ENCODE measurements at regions not wholly inside any gene's neighbourhood (a gene's known extent, or its start where the extent isn't known, plus 50 kb on each side); places are given as distances from the start of the nearest gene placed in this dataset.

- TF ChIP-seq POLR2AphosphoS5 (IDR thresholded peaks at IDR 0.05) (no peak), CTCF (IDR thresholded peaks at IDR 0.05) (no peak), EP300 (IDR thresholded peaks at IDR 0.05) (no peak), POLR2A (IDR thresholded peaks at IDR 0.05) (no peak)
- WGBS, 5 donors, result 62 to 74% (median 65%) methylated on average over 2 of the region's 2 CpGs
- Histone ChIP-seq H3K27ac (no peak overlapping the region), H3K36me3 (no peaks in the 10 kb centered on the region), H3K9me3 (no peaks in the 10 kb centered on the region), H3K27me3 (no peaks in the 10 kb centered on the region), H3K4me1 (no peaks in the 10 kb centered on the region), H3K4me3 (no peak overlapping the region)
- DNase-seq, result no peak
- intact Hi-C loops (cut with DNase I; ENCODE audit: low total_unique reads), result no loop called here
These were observed 145.0 kb upstream of the FTMT start for GRCh38 chr5:121706686-121707085.

GRCh38 chr5:121707178-121707577 is 144.5 kb upstream of the FTMT start:
- TF ChIP-seq CTCF (IDR thresholded peaks at IDR 0.05) (no peak), POLR2AphosphoS5 (IDR thresholded peaks at IDR 0.05) (no peak), EP300 (IDR thresholded peaks at IDR 0.05) (no peak), POLR2A (IDR thresholded peaks at IDR 0.05) (no peak)
- no peaks in the 10 kb centered on the region for H3K27me3 ChIP-seq
- no peaks in the 10 kb centered on the region for H3K4me1 ChIP-seq
- no peaks in the 10 kb centered on the region for H3K9me3 ChIP-seq
- DNase-seq, result no peak
- no peak overlapping the region for H3K27ac ChIP-seq
- 74 to 97% (median 92%) methylated on average over 1 of the region's 1 CpG for WGBS, 5 donors
- intact Hi-C loops (cut with DNase I; ENCODE audit: low total_unique reads), result no loop called here
- no peaks in the 10 kb centered on the region for H3K36me3 ChIP-seq
- no peak overlapping the region for H3K4me3 ChIP-seq

- no peaks in the 10 kb centered on the region for H3K9me3 ChIP-seq
- no peaks in the 10 kb centered on the region for H3K4me1 ChIP-seq
- no peak overlapping the region for H3K27ac ChIP-seq
- no peaks in the 10 kb centered on the region for H3K27me3 ChIP-seq
- no peaks in the 10 kb centered on the region for H3K36me3 ChIP-seq
- DNase-seq, result no peak
- no peak overlapping the region for H3K4me3 ChIP-seq
- TF ChIP-seq EP300 (IDR thresholded peaks at IDR 0.05) (no peak), CTCF (IDR thresholded peaks at IDR 0.05) (no peak), POLR2AphosphoS5 (IDR thresholded peaks at IDR 0.05) (no peak), POLR2A (IDR thresholded peaks at IDR 0.05) (no peak)
- intact Hi-C loops (cut with DNase I; ENCODE audit: low total_unique reads), result no loop called here
These were observed 140.3 kb upstream of the FTMT start for GRCh38 chr5:121711416-121711815.

- Histone ChIP-seq H3K27ac (no peak overlapping the region), H3K4me3 (no peak overlapping the region), H3K4me1 (no peaks in the 10 kb centered on the region), H3K9me3 (no peaks in the 10 kb centered on the region), H3K27me3 (no peaks in the 10 kb centered on the region), H3K36me3 (no peaks in the 10 kb centered on the region)
- intact Hi-C loops (cut with DNase I; ENCODE audit: low total_unique reads), result no loop called here
- DNase-seq, result no peak
- TF ChIP-seq EP300 (IDR thresholded peaks at IDR 0.05), result no peak
- 76 to 88% (median 84%) methylated on average over 2 of the region's 2 CpGs for WGBS, 5 donors
These were observed 132.4 kb upstream of the FTMT start for GRCh38 chr5:121719255-121719654.

- WGBS, 5 donors, result 12 to 55% (median 24%) methylated on average over 1 of the region's 1 CpG
- intact Hi-C loops (cut with DNase I; ENCODE audit: low total_unique reads), result no loop called here
- TF ChIP-seq POLR2A (IDR thresholded peaks at IDR 0.05), result no peak
- no peak for TF ChIP-seq POLR2AphosphoS5 (IDR thresholded peaks at IDR 0.05)
- TF ChIP-seq CTCF (IDR thresholded peaks at IDR 0.05), result no peak
- no peak for TF ChIP-seq EP300 (IDR thresholded peaks at IDR 0.05)
- Histone ChIP-seq H3K36me3 (no peaks in the 10 kb centered on the region), H3K4me3 (no peak overlapping the region), H3K27ac (no peak overlapping the region), H3K27me3 (no peaks in the 10 kb centered on the region), H3K9me3 (no peaks in the 10 kb centered on the region), H3K4me1 (no peaks in the 10 kb centered on the region)
- peak in 1 of 2 donors; percentile 25 for DNase-seq
These were observed 126.2 kb upstream of the FTMT start for GRCh38 chr5:121725450-121725849.
